OCI-LY3 (cell line): ENCODE measurements at regions not wholly inside any gene's neighbourhood (a gene's known extent, or its start where the extent isn't known, plus 50 kb on each side); places are given as distances from the start of the nearest gene placed in this dataset.

ENCODE experiments used
- CTCF ChIP-seq: fragments of 200-600, 300-600 bp; sonication (generic); IDR thresholded peaks from 2 replicates; pipeline ENCODE4 v1.5.1; 2014; ENCODE audit warnings: antibody characterized with exemption, low read length, low read depth
- EZH2phosphoT487 ChIP-seq: fragments of 200-600 bp; shearing (Covaris generic); IDR thresholded peaks from 2 replicates; pipeline ENCODE4 v1.6.1; 2018; ENCODE audit warnings: antibody characterized with exemption, mixed run types, low read depth

- TF ChIP-seq CTCF (no peak), EZH2phosphoT487 (no peak)
These were observed 745.0 kb upstream of the BCHE start for GRCh38 chr3:166582236-166582635.
